HG03439 (cell line): ENCODE measurements at regions not wholly inside any gene's neighbourhood (a gene's known extent, or its start where the extent isn't known, plus 50 kb on each side); places are given as distances from the start of the nearest gene placed in this dataset.
"Not testable (repeated sequence)": the region's sequence is repeated elsewhere in the genome, so short reads cannot be mapped to it uniquely, and the experiment has no call there.

ENCODE experiments used
- ATAC-seq: cut with Tn5 transposase; IDR thresholded peaks from one replicate; pipeline ENCODE4 v1.9.1; 2021; ENCODE audit warnings: mild to moderate bottlenecking, moderate library complexity; ENCODE audit not compliant: unreplicated experiment

- ATAC-seq: no peak
Measured at GRCh38 chr3:145620002-145620401, 541.0 kb downstream of the PLOD2 start.

GRCh38 chr3:145620486-145620885, 540.5 kb downstream of the PLOD2 start:
- no peak for ATAC-seq

- ATAC-seq: no peak
Measured at GRCh38 chr3:145623349-145623748, 537.6 kb downstream of the PLOD2 start.

- no peak for ATAC-seq
Measured at GRCh38 chr3:145628211-145628610, 532.8 kb downstream of the PLOD2 start.

- no peak for ATAC-seq
Measured at GRCh38 chr3:145637105-145637504, 523.9 kb downstream of the PLOD2 start.

- ATAC-seq: no peak
Measured at GRCh38 chr3:145639003-145639606, 521.9 kb downstream of the PLOD2 start.

- no peak for ATAC-seq
Measured at GRCh38 chr3:145639875-145640274, 521.1 kb downstream of the PLOD2 start.

GRCh38 chr3:145648396-145648795, 512.6 kb downstream of the PLOD2 start:
- ATAC-seq: no peak

- no peak for ATAC-seq
Measured at GRCh38 chr3:145649368-145649887, 511.6 kb downstream of the PLOD2 start.

- ATAC-seq: no peak
Measured at GRCh38 chr3:145650170-145650569, 510.8 kb downstream of the PLOD2 start.

GRCh38 chr3:145671121-145671520, 489.9 kb downstream of the PLOD2 start:
- ATAC-seq: no peak

- ATAC-seq: no peak
Measured at GRCh38 chr3:145673838-145674237, 487.1 kb downstream of the PLOD2 start.

GRCh38 chr3:145678401-145678800, 482.6 kb downstream of the PLOD2 start:
- no peak for ATAC-seq

GRCh38 chr3:145681181-145681580, 479.8 kb downstream of the PLOD2 start:
- no peak for ATAC-seq

- not testable (repeated sequence) for ATAC-seq
Measured at GRCh38 chr3:145687978-145688377, 473.0 kb downstream of the PLOD2 start.

- ATAC-seq: no peak
Measured at GRCh38 chr3:145692751-145693150, 468.2 kb downstream of the PLOD2 start.

- ATAC-seq: no peak
Measured at GRCh38 chr3:145696011-145696410, 465.0 kb downstream of the PLOD2 start.

- ATAC-seq: no peak
Measured at GRCh38 chr3:145698250-145698649, 462.7 kb downstream of the PLOD2 start.

GRCh38 chr3:145698749-145699148, 462.2 kb downstream of the PLOD2 start:
- ATAC-seq: no peak

- no peak for ATAC-seq
Measured at GRCh38 chr3:145704020-145704419, 457.0 kb downstream of the PLOD2 start.

GRCh38 chr3:145709779-145710178, 451.2 kb downstream of the PLOD2 start:
- ATAC-seq: not testable (repeated sequence)

- no peak for ATAC-seq
Measured at GRCh38 chr3:145716519-145716918, 444.5 kb downstream of the PLOD2 start.

GRCh38 chr3:145719114-145719513, 441.9 kb downstream of the PLOD2 start:
- no peak for ATAC-seq
